ENCODE measurements at regions not wholly inside any gene's neighbourhood (a gene's known extent, or its start where the extent isn't known, plus 50 kb on each side); places are given as distances from the start of the nearest gene placed in this dataset.

DNA sequence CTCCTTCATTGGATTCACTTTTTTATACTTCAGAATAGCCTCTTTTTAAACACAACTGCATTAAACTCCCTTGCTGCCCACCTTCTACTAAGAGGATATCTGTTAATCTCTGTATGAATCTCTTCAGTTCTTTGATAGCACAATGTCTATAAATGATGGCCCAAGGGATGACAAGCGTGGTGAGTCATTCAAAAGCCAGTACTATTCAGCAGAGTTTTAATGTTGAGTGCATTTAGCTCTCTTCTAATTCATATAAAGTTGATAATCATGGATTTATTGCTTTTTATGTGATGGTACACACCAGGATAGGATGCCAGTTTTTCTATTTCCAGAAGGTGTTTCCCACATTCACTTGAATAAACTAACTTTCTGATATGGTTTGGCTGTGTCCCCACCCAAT is 57.4 kb upstream of the HECTD2 start:
- ChIA-PET POLR2A (no interaction called here), CTCF (ENCODE audit: low intra/inter-chr PET ratio) (no interaction called here)

DNA sequence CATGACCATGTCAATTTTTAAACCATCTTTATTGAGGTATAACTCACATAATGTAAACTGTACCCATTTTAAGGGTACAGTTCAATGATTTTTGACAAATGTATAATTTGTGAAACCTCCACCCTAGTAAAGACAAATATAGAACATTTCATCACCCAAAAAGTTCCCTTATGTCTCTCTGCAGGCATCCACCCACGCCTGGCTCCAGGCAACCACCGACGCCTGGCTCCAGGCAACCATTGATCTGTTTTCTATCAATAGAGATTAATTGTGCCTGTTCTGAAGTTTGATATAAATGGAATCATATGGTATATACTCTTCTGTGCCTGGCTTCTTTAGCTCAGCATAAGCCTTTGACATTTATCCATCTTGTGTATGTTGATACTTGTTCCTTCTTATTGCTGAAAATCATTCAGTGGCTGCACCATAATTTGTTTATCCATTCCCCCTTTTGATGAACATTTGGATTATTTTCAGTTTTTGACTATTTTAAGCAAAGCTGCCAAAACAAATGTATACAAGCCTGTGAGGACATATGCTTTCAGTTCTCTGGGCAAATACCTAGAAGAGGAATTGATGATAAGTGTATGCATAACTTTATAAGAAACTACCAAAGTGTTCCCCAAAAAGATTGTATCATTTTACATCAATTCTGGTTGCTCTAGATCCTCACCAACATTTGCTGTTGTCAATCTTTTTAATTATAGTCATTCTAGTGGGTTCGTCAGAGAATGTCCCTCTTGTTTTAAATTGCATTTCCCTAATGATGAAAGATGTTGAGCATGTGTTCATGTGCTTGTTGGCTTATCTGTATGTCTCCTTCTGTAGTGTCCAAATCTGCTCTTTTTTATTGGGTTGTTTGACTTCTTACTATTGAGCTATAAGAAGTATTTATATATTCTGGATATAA is 55.7 kb upstream of the HECTD2 start:
- Histone ChIP-seq H3K9me3 (replicated peaks; ENCODE audit: control insufficient read depth, insufficient read depth, low read depth, low read length) (no peaks in the 10 kb centered on the region), H3K9ac (ENCODE audit: insufficient read depth in 1 of 2, low read depth in 2 of 2, low read length in 2 of 2) (no peak overlapping the region), H3K4me3 (no peak overlapping the region), H3K4me1 (replicated peaks in 1 of 2; ENCODE audit: control insufficient read depth in 2 of 2, insufficient read depth in 2 of 2, low read length in 2 of 2) (no peaks in the 10 kb centered on the region), H3K79me2 (ENCODE audit: control insufficient read depth, insufficient read depth, low read length) (no peaks in the 10 kb centered on the region), H3K9me1 (ENCODE audit: control insufficient read depth, insufficient read depth, low read length) (no peaks in the 10 kb centered on the region), H3K27ac (ENCODE audit: extremely low read depth, low read depth, low read length) (no peak overlapping the region), H4K20me1 (replicated peaks; ENCODE audit: control insufficient read depth, insufficient read depth, low read length) (no peaks in the 10 kb centered on the region), H3K4me2 (ENCODE audit: insufficient read depth, low read length) (no peak overlapping the region), H2AFZ (ENCODE audit: low read depth, low read length) (no peak overlapping the region), H3K27me3 (ENCODE audit: control insufficient read depth in 2 of 2, insufficient read depth in 2 of 2, low read length in 2 of 2) (no peaks in the 10 kb centered on the region; a peak in 2 of 5 replicates), H3K36me3 (ENCODE audit: control insufficient read depth, insufficient read depth, low read length) (no peaks in the 10 kb centered on the region)
- POLR2A ChIA-PET: no interaction called here
- CTCF ChIA-PET (ENCODE audit: low intra/inter-chr PET ratio): no interaction called here
- intact Hi-C loops (cut with micrococcal nuclease) (no loop called here), in situ Hi-C loops (cut with MboI) (no loop called here)
- FAIRE-seq: no peak
- no peak for DNase-seq (ENCODE audit: extremely low read depth in 1 of 4, low spot score in 3 of 4)
- BruUV-seq (replicated peaks): no TSS peak
- no peak for ATAC-seq
- WGBS (ENCODE audit: insufficient coverage, low coverage, missing lambda C conversion rate): 0% methylated on average over 4 of the region's 4 CpGs
- TF ChIP-seq, protein P1, sequence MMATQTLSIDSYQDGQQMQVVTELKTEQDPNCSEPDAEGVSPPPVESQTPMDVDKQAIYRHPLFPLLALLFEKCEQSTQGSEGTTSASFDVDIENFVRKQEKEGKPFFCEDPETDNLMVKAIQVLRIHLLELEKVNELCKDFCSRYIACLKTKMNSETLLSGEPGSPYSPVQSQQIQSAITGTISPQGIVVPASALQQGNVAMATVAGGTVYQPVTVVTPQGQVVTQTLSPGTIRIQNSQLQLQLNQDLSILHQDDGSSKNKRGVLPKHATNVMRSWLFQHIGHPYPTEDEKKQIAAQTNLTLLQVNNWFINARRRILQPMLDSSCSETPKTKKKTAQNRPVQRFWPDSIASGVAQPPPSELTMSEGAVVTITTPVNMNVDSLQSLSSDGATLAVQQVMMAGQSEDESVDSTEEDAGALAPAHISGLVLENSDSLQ (IDR thresholded peaks at IDR 0.05): no peak
- TF ChIP-seq ETS2 (tag; IDR thresholded peaks at IDR 0.05; ENCODE audit: borderline replicate concordance, poor library complexity, severe bottlenecking): no peak
- no peak for TF ChIP-seq SMARCC2 (IDR thresholded peaks at IDR 0.05; ENCODE audit: low read depth)
- TF ChIP-seq ZNF3 (CRISPR knock-in tag; IDR thresholded peaks at IDR 0.05): no peak
- no peak for TF ChIP-seq KDM5B (IDR thresholded peaks at IDR 0.05; ENCODE audit: insufficient replicate concordance, low read depth, low read length)
- no peak for TF ChIP-seq BHLHE40 (IDR thresholded peaks at IDR 0.05; ENCODE audit: low read length)
- TF ChIP-seq ZNF589 (CRISPR knock-in tag; IDR thresholded peaks at IDR 0.05; ENCODE audit: low read depth): no peak
- TF ChIP-seq TEAD1 (CRISPR knock-in tag; IDR thresholded peaks at IDR 0.05): no peak
- no peak for TF ChIP-seq KDM1A (IDR thresholded peaks at IDR 0.05)
- no peak for TF ChIP-seq MBD2 (IDR thresholded peaks at IDR 0.05; ENCODE audit: borderline replicate concordance, low read depth)
- no peak for TF ChIP-seq ZKSCAN8 (CRISPR knock-in tag; IDR thresholded peaks at IDR 0.05)
- TF ChIP-seq ZNF507 (tag; conservative IDR thresholded peaks at IDR 0.05): no peak

More for the DNA sequence above, 57.4 kb upstream of the HECTD2 start:
- intact Hi-C loops (cut with micrococcal nuclease): no loop called here
- FAIRE-seq: no peak
- in situ Hi-C loops (cut with MboI): no loop called here
- ATAC-seq: no peak
- no peak for DNase-seq (ENCODE audit: extremely low read depth in 1 of 4, low spot score in 3 of 4)
- Histone ChIP-seq H3K9me1 (ENCODE audit: control insufficient read depth, insufficient read depth, low read length) (no peaks in the 10 kb centered on the region), H3K27me3 (ENCODE audit: control insufficient read depth in 2 of 2, insufficient read depth in 2 of 2, low read length in 2 of 2) (no peaks in the 10 kb centered on the region; a peak in 2 of 5 replicates), H3K4me1 (replicated peaks in 1 of 2; ENCODE audit: control insufficient read depth in 2 of 2, insufficient read depth in 2 of 2, low read length in 2 of 2) (no peaks in the 10 kb centered on the region), H3K9ac (ENCODE audit: insufficient read depth in 1 of 2, low read depth in 2 of 2, low read length in 2 of 2) (no peak overlapping the region), H3K4me2 (ENCODE audit: insufficient read depth, low read length) (no peak overlapping the region), H2AFZ (ENCODE audit: low read depth, low read length) (no peak overlapping the region), H3K27ac (ENCODE audit: extremely low read depth, low read depth, low read length) (no peak overlapping the region), H4K20me1 (replicated peaks; ENCODE audit: control insufficient read depth, insufficient read depth, low read length) (no peaks in the 10 kb centered on the region), H3K36me3 (ENCODE audit: control insufficient read depth, insufficient read depth, low read length) (no peaks in the 10 kb centered on the region), H3K9me3 (replicated peaks; ENCODE audit: control insufficient read depth, insufficient read depth, low read depth, low read length) (no peaks in the 10 kb centered on the region), H3K79me2 (ENCODE audit: control insufficient read depth, insufficient read depth, low read length) (no peaks in the 10 kb centered on the region), H3K4me3 (no peak overlapping the region)
- WGBS (ENCODE audit: insufficient coverage, low coverage, missing lambda C conversion rate): 0% methylated on average over 1 of the region's 1 CpG
- BruUV-seq (replicated peaks): no TSS peak
- TF ChIP-seq YBX1 (IDR thresholded peaks at IDR 0.05): no peak
- no peak for TF ChIP-seq CBX5 (IDR thresholded peaks at IDR 0.05; ENCODE audit: borderline replicate concordance, low read depth)
- TF ChIP-seq SP2 (IDR thresholded peaks at IDR 0.05; ENCODE audit: extremely low read depth, low read depth, low read length, poor library complexity, severe bottlenecking): no peak
- TF ChIP-seq, protein P2, sequence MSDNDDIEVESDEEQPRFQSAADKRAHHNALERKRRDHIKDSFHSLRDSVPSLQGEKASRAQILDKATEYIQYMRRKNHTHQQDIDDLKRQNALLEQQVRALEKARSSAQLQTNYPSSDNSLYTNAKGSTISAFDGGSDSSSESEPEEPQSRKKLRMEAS (CRISPR knock-in tag; IDR thresholded peaks at IDR 0.05): no peak
- no peak for TF ChIP-seq RBFOX2 (IDR thresholded peaks at IDR 0.05; ENCODE audit: low read depth, low read length)
- TF ChIP-seq ZNF696 (CRISPR knock-in tag; conservative IDR thresholded peaks at IDR 0.05): no peak
